AG08396 (cell line): ENCODE measurements at regions not wholly inside any gene's neighbourhood (a gene's known extent, or its start where the extent isn't known, plus 50 kb on each side); places are given as distances from the start of the nearest gene placed in this dataset.

Experiments
- DNase-seq: peaks from one replicate; pipeline ENCODE4 v3.0.0; 2012; ENCODE audit warnings: low spot score, mixed read lengths

DNA sequence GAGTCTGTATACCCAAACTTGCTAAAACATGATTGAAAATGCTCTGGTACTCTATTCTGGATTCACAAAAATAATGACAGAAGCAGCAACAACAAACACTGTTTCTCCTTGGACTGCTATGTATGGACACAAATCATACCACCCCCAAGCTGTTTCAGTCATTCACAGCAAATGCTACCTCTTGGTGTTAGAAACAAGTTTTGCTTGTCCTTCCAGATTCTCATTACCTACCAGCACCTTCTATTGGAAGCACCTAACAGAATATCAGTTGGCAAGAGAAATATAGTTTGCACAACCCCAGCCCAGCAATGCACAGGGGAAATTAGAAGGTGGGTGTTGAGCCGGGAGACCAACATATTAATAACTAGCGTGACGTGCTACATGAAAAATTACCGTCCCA lies 1950.9 kb downstream of the C4orf33 start:
- no peak for DNase-seq

DNA sequence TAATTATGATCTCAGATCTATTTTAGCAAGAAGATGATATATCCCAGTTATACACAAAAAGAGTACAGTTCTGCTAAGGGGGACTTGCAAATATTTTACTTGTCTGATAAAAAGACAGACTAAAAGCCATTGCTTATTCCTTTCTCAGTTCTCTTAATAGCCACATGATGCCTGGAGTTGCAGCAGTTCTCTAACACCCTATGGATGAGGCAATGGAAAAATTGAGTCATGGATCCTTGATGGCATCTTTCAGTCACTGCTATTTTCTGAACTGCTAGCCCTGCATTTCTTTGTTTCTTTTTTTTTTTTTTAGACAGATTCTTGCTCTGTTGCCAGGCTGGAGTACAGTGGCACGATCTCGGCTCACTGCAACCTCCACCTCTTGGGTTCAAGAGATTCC lies 1956.7 kb downstream of the C4orf33 start:
- DNase-seq: no peak

- no peak for DNase-seq
Observed at GRCh38 chr4:131054489-131055019, 1958.6 kb downstream of the C4orf33 start.

- no peak for DNase-seq
Observed at GRCh38 chr4:131061734-131062133, 1965.8 kb downstream of the C4orf33 start.

DNA sequence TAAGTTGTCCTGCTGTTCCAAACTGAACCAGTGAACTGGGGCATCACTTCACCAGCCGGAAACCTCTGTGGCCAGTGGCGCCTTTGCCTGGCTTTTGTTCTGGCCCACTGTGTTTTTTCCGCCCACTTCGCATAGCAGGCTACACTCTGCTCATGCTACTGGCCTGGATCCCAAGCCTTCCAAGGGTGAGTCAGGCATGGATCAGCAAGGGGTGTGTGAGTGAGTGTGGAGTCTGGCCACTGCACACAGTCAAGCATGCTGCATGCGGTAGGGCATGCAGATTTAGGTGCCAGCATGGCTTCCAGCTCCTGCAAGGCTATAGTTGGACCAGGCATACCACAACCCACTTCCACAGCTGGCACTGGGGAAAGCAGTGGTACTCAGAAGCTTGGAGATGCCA lies 1967.9 kb downstream of the C4orf33 start:
- no peak for DNase-seq

GRCh38 chr4:131081069-131081468 lies 1985.1 kb downstream of the C4orf33 start:
- DNase-seq: no peak

- no peak for DNase-seq
Observed at GRCh38 chr4:131084997-131085396, 1989.0 kb downstream of the C4orf33 start.

- peak; percentile 1 for DNase-seq
Observed at GRCh38 chr4:131091896-131092295, 1995.9 kb downstream of the C4orf33 start.

DNA sequence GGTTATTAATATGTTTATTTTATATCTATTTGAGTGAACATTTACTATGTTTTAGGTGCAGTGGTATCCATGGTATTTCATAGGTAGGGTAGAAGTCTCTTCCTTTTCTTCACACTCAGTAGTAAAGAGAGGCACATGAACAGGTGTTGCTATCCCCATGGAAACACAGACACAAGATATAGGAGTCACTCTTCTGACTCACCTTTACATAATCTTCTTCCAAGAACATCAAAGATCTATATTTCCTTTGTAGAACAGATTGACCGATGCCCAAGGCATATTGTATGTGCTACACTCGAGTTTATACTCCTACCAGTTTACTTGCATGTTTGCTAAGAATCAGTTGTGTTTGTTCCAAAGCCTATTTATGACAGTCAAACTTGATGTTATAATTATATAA lies 1997.4 kb downstream of the C4orf33 start:
- DNase-seq: no peak

GRCh38 chr4:131098976-131099375 lies 2003.0 kb downstream of the C4orf33 start:
- no peak for DNase-seq

GRCh38 chr4:131113273-131113672 lies 2017.3 kb downstream of the C4orf33 start:
- DNase-seq: no peak

GRCh38 chr4:131113704-131114103 lies 2017.8 kb downstream of the C4orf33 start:
- no peak for DNase-seq

GRCh38 chr4:131119661-131120060 lies 2023.7 kb downstream of the C4orf33 start:
- DNase-seq: no peak

- DNase-seq: no peak
Observed at GRCh38 chr4:131137196-131137595, 2011.9 kb upstream of the PCDH10 start.

GRCh38 chr4:131159261-131159660 lies 1989.8 kb upstream of the PCDH10 start:
- DNase-seq: no peak

DNA sequence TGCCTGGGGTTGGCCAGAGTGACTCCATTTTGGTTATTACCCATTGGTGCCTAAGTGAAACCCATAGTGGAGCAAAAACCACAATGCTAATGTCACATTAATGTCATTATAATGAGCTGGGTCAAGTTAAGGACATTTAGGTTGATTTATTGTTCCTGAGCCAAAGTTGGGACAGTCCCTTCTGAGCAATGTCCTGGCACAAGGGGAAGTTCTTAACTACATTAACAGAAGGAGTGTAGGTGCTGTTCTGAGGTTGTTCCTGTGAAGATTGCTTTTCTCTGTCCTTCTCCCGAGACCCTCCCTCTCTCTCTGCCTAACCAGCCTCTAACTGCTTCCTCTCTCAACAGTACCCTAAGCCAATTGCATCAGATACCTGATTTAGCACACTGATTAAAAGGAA lies 1956.8 kb upstream of the PCDH10 start:
- DNase-seq: no peak

DNA sequence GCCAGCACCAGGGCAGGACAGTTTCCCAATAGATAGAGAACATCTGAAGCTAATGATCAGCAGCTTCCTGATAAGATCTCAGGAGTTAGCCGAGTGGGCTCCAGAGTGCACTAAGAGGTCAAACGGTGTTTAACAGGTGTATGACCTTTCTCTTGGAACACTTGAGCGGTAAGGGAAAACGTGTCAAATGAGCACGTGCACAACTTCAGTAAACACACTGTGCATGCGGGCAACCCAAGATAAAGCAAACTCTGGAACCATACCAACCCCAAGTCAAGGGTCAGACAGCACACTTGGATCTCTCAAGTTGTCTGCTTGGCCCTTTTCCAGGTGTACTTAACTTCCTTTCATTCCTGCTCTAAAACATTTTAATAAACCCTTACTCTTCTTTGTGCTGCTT lies 1941.5 kb upstream of the PCDH10 start:
- DNase-seq: no peak

GRCh38 chr4:131248314-131248713 lies 1900.8 kb upstream of the PCDH10 start:
- DNase-seq: no peak

DNA sequence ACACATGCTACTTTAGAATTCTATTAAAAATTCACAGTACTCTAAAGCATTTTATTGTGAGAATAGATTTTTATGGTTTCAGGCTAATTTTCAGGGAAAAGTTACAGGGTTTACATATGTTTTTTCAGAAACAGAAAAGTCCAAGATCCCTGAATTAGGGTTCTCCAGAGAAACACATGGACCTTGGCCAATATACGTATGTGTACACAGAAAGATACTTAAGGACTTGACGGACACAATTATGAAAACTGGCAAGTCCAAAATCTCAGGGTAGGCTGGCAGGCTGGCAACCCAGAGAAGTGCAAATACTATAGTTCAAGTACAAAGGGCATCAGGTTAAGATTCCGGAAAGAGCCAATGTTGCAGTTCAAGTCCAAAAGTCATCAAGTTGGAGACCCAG lies 1897.8 kb upstream of the PCDH10 start:
- no peak for DNase-seq

DNA sequence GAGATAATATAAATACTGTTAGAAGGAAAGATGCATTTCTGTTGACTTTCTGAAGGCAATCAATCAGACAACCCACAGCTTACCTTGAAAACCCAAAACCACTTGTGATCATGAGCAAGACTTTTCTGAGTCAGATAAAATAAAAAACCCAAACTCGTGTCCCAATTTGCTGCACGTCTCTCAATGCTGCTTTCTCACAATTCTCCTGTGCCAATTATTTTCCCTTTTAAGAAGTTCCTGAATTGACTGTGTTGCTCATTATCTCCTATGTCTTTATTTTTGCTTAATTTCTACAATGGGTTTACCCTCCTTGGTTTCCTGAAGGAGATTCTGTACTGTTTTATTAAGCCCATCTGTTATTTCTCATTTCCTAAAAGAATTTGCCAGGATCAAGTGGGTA lies 1891.9 kb upstream of the PCDH10 start:
- no peak for DNase-seq

DNA sequence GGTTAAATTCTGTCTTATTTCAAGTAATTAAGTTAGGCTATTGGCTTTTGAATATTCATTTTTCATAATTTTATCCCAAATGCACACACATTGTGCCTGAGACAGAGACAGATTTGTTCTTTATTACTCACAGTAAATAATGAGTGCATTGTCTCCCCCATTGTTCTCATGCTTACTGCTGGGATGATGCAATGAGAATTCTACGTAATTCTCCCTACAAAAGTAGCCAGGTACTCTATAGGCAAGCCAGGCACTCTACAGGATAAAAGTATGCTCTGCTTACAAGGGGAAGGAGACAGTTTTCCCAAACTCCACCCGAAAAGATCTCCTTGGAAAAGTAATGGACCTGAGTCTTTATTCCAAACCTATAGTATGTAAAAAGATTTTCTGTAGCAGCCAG lies 1890.7 kb upstream of the PCDH10 start:
- DNase-seq: no peak

- DNase-seq: no peak
Observed at GRCh38 chr4:131288441-131288840, 1860.7 kb upstream of the PCDH10 start.

GRCh38 chr4:131296192-131296591 lies 1852.9 kb upstream of the PCDH10 start:
- no peak for DNase-seq

GRCh38 chr4:131302108-131302507 lies 1847.0 kb upstream of the PCDH10 start:
- DNase-seq: no peak

GRCh38 chr4:131304686-131305085 lies 1844.4 kb upstream of the PCDH10 start:
- DNase-seq: no peak
